Heart left ventricle (tissue), 16 donors: ENCODE measurements at regions not wholly inside any gene's neighbourhood (a gene's known extent, or its start where the extent isn't known, plus 50 kb on each side); places are given as distances from the start of the nearest gene placed in this dataset.

ENCODE experiments used
- ATAC-seq, 4 donors: fragments of 200-7000 bp; cut with Tn5 transposase; one replicate each; pipeline ENCODE4 v1.9.1; 2020 to 2022; ENCODE audit warnings: moderate library complexity in 4 of 4, mild to moderate bottlenecking in 3 of 4, moderate number of reproducible peaks in 1 of 4
- DNase-seq, 5 donors: peaks; one replicate each; pipeline ENCODE4 v3.0.0-alpha.2; 2020
- H3K27ac ChIP-seq, 12 donors: fragments of 200-600 bp; sonication (generic) in 4 of 12; one replicate each; pipeline versions ENCODE4 v1.5.0 to v1.8.0; 2016 to 2022; ENCODE audit warnings: mild to moderate bottlenecking in 2 of 12
- H3K27me3 ChIP-seq, 9 donors: fragments of 200-600 bp; sonication (generic) in 2 of 9; one replicate each; pipeline versions ENCODE4 v1.5.1 to v1.8.0; 2016 to 2022; ENCODE audit warnings: mild to moderate bottlenecking in 3 of 9
- H3K36me3 ChIP-seq, 9 donors: fragments of 200-600 bp; sonication (generic) in 2 of 9; one replicate each; pipeline versions ENCODE4 v1.5.0 to v1.8.0; 2018 to 2022; ENCODE audit warnings: mild to moderate bottlenecking in 2 of 9
- H3K4me1 ChIP-seq, 12 donors: fragments of 200-600 bp; sonication (generic) in 4 of 12; one replicate each; pipeline versions ENCODE4 v1.5.0 to v1.8.0; 2016 to 2022; ENCODE audit warnings: mild to moderate bottlenecking in 3 of 12
- H3K4me3 ChIP-seq, 12 donors: fragments of 200-600 bp; sonication (generic) in 4 of 12; one replicate each; pipeline versions ENCODE4 v1.5.0 to v1.8.0; 2017 to 2022; ENCODE audit warnings: mild to moderate bottlenecking in 9 of 12, moderate library complexity in 4 of 12
- H3K9me3 ChIP-seq, 12 donors: fragments of 200-600 bp; sonication (generic) in 4 of 12; one replicate each; pipeline versions ENCODE4 v1.5.0 to v1.8.0; 2016 to 2022; ENCODE audit warnings: mild to moderate bottlenecking in 1 of 12
- POLR2A ChIP-seq, 2 donors: fragments of 450-650 bp; IDR thresholded peaks; one replicate each; pipeline ENCODE4 v1.6.1; 2017; ENCODE audit warnings: antibody characterized with exemption in 2 of 2, mild to moderate bottlenecking in 2 of 2, moderate library complexity in 2 of 2
- WGBS, 4 donors: extraction: QIAGEN DNeasy Blood & Tissue Kit in 2 of 4; methylation state at CpG; one replicate each; pipeline versions ENCODE4 v1.1.5 to v1.1.7; 2013 to 2018; 5-methylcytosine and 5-hydroxymethylcytosine counted together
- intact Hi-C, 10 donors: fragments of 100-400 bp; cut with DNase I; formaldehyde crosslinking; loops; one replicate each; pipeline versions ENCODE4 v1.11.1 to v1.14.2; 2022
- TF ChIP-seq, protein P1 (sequence below), 12 donors: fragments of 200-600 bp; sonication (generic) in 4 of 12; IDR thresholded peaks; one replicate each; pipeline versions ENCODE4 v1.5.0 to v1.8.0; 2018 to 2022; ENCODE audit warnings: antibody characterized with exemption in 12 of 12, mild to moderate bottlenecking in 5 of 12
- donor health status: ischemic (EF 13 %, LVEDD 7.1; RV severe dilation, severe dysfunction).
- donor health status: healthy with polysubstance abuse.
- donor health status: DM: no; HTN: yes; CAD: no.
- donor health status: DM: no; HTN: no; CAD: no.
- donor health status: ischemic (EF 25% LVEDD 6.9; RV normal size, moderate dysfunction).
- donor health status: ischemic (EF 25% LVEDD 5.7; RV mildly dilated, moderate dysfunction).
- donor health status: healthy.
- donor health status: DM: yes; HTN: yes; CAD: no.
- donor health status: ischemic (EF 35%, LVEDD 5.7; RV mildly dilated, moderate dysfunction).
- donor health status: nonischemic (EF 11% LVEDD 7.7; RV severe dilation, severe dysfunction).
- donor health status: DM: yes; HTN: yes; CAD: no.
- donor health status: PGD.
- donor health status: ischemic (EF 29% LVEDD 5.4; RV normal size, mild dysfunction).
- donor health status: nonischemic (EF 23%, LVEDD 6.1; RV moderate dilation, normal function).

- H3K4me1 ChIP-seq = peaks cover 0 to 20% (median 4%) of the 10 kb centered on the region in 12 donors
- 26 to 35% (median 32%) methylated on average over 4 of the region's 4 CpGs for WGBS, 4 donors
- no peaks in the 10 kb centered on the region for H3K27me3 ChIP-seq
- TF ChIP-seq, protein P1, sequence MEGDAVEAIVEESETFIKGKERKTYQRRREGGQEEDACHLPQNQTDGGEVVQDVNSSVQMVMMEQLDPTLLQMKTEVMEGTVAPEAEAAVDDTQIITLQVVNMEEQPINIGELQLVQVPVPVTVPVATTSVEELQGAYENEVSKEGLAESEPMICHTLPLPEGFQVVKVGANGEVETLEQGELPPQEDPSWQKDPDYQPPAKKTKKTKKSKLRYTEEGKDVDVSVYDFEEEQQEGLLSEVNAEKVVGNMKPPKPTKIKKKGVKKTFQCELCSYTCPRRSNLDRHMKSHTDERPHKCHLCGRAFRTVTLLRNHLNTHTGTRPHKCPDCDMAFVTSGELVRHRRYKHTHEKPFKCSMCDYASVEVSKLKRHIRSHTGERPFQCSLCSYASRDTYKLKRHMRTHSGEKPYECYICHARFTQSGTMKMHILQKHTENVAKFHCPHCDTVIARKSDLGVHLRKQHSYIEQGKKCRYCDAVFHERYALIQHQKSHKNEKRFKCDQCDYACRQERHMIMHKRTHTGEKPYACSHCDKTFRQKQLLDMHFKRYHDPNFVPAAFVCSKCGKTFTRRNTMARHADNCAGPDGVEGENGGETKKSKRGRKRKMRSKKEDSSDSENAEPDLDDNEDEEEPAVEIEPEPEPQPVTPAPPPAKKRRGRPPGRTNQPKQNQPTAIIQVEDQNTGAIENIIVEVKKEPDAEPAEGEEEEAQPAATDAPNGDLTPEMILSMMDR (IDR thresholded peaks at IDR 0.05) = no peak
- TF ChIP-seq POLR2A (IDR thresholded peaks at IDR 0.05) = no peak
- peak in 2 of 5 donors; percentile 13 to 33 for DNase-seq
- H3K4me3 ChIP-seq = peak overlapping the region in 1 of 12 donors; percentile 22
- H3K27ac ChIP-seq = peak overlapping the region in 10 of 12 donors; percentile 36 to 85 (median 62)
- intact Hi-C loops = loop anchor here in 1 of 10 donors (2.0 kb wide), 1 partner anchor 33 kb away; no protein-coding TSS in a partner anchor
- no peaks in the 10 kb centered on the region for H3K9me3 ChIP-seq
- H3K36me3 ChIP-seq = no peaks in the 10 kb centered on the region
- ATAC-seq = peak; percentile 91 to 97 (median 92)
Observed at GRCh38 chr1:216785737-216786136, 62.5 kb upstream of the ESRRG start.

- Histone ChIP-seq H3K36me3 (no peaks in the 10 kb centered on the region), H3K27ac (peak overlapping the region in 10 of 12 donors; percentile 36 to 85 (median 62)), H3K4me1 (peaks cover 0 to 20% (median 4%) of the 10 kb centered on the region in 12 donors), H3K27me3 (no peaks in the 10 kb centered on the region), H3K4me3 (peak overlapping the region in 2 of 12 donors; percentile 2 to 10), H3K9me3 (no peaks in the 10 kb centered on the region)
- ATAC-seq (peak; percentile 38 to 72 (median 64)), DNase-seq (no peak)
- 60 to 61% (median 61%) methylated on average over 3 of the region's 3 CpGs for WGBS, 4 donors
- TF ChIP-seq, protein P1 (IDR thresholded peaks at IDR 0.05) = no peak
- TF ChIP-seq POLR2A (IDR thresholded peaks at IDR 0.05) = no peak
- intact Hi-C loops = loop anchor here in 1 of 10 donors (2.0 kb wide), 1 partner anchor 32 kb away; no protein-coding TSS in a partner anchor
Observed at GRCh38 chr1:216785221-216785620, 62.0 kb upstream of the ESRRG start.

DNA sequence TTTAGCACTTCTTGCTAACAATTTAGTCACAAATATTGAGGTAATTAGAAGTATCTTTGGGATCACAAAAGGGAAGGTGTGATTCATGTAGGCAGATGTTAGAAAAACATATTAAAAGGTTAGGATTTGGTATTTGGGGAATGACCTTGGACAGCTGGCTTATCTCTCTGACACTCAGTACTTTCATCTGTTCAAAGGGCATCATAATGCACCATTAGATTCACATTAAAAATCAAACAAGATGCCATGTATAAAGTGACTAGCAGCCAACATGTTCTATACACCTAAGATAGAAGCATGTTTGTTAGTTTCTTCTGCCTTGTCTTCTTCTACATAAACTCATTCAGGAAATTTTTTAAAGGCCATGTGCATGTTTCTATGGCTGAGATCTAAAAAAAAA, 56.5 kb upstream of the ESRRG start:
- H3K9me3 ChIP-seq = no peaks in the 10 kb centered on the region
- no peak for DNase-seq
- no peaks in the 10 kb centered on the region for H3K27me3 ChIP-seq
- peaks cover 0 to 7% (median 0%) of the 10 kb centered on the region in 12 donors for H3K4me1 ChIP-seq
- H3K36me3 ChIP-seq = no peaks in the 10 kb centered on the region
- intact Hi-C loops = no loop called here
- no peak for TF ChIP-seq POLR2A (IDR thresholded peaks at IDR 0.05)
- TF ChIP-seq, protein P1 (IDR thresholded peaks at IDR 0.05) = no peak
- H3K27ac ChIP-seq = no peak overlapping the region
- no peak for ATAC-seq
- no peak overlapping the region for H3K4me3 ChIP-seq

- WGBS, 4 donors = 0 to 93% (median 51%) methylated on average over 1 of the region's 1 CpG
- intact Hi-C loops = no loop called here
- Histone ChIP-seq H3K4me3 (no peak overlapping the region), H3K27ac (no peak overlapping the region), H3K4me1 (peaks cover 0 to 6% (median 0%) of the 10 kb centered on the region in 12 donors), H3K27me3 (no peaks in the 10 kb centered on the region), H3K9me3 (no peaks in the 10 kb centered on the region), H3K36me3 (no peaks in the 10 kb centered on the region)
- no peak for DNase-seq
- no peak for ATAC-seq
- TF ChIP-seq, protein P1 (IDR thresholded peaks at IDR 0.05) = no peak
- no peak for TF ChIP-seq POLR2A (IDR thresholded peaks at IDR 0.05)
Observed at GRCh38 chr1:216778737-216779136, 55.5 kb upstream of the ESRRG start.
